H9 (cell line): ENCODE measurements at regions not wholly inside any gene's neighbourhood (a gene's known extent, or its start where the extent isn't known, plus 50 kb on each side); places are given as distances from the start of the nearest gene placed in this dataset.

Experiments used
- DNase-seq: peaks from one replicate; pipeline ENCODE4 v3.0.0-alpha.2; 2017
- H2AFZ ChIP-seq: one replicate; pipeline ENCODE4 v1.6.1; 2013; ENCODE audit warnings: mild to moderate bottlenecking, low read length, control low read depth, moderate library complexity
- H2AK5ac ChIP-seq: 2 replicates; pipeline ENCODE4 v1.6.1; 2013; ENCODE audit warnings: low read length, control low read depth, mixed read lengths; ENCODE audit not compliant: insufficient read length
- H2BK120ac ChIP-seq: one replicate; pipeline ENCODE4 v1.6.1; 2013; ENCODE audit warnings: low read depth, mild to moderate bottlenecking, low read length, control low read depth, inconsistent platforms; ENCODE audit not compliant: poor library complexity, severe bottlenecking
- H2BK12ac ChIP-seq: 2 replicates; pipeline ENCODE4 v1.6.1; 2013; ENCODE audit warnings: low read length, control low read depth, mixed read lengths, low read depth; ENCODE audit not compliant: insufficient read length
- H2BK15ac ChIP-seq: 2 replicates; pipeline ENCODE4 v1.6.1; 2013; ENCODE audit warnings: low read depth, low read length, control low read depth
- H2BK20ac ChIP-seq: one replicate; pipeline ENCODE4 v1.6.1; 2013; ENCODE audit warnings: low read depth, mild to moderate bottlenecking, low read length, control low read depth, inconsistent platforms; ENCODE audit not compliant: poor library complexity, severe bottlenecking
- H2BK5ac ChIP-seq: 2 replicates; pipeline ENCODE4 v1.6.1; 2013; ENCODE audit warnings: low read length, control low read depth, mixed read lengths; ENCODE audit not compliant: insufficient read length
- H3K14ac ChIP-seq: 2 replicates; pipeline ENCODE4 v1.6.1; 2013; ENCODE audit warnings: low read length, control low read depth; ENCODE audit not compliant: insufficient read depth
- H3K18ac ChIP-seq: 2 replicates; pipeline ENCODE4 v1.6.1; 2013; ENCODE audit warnings: low read depth, mild to moderate bottlenecking, mixed read lengths, low read length, control low read depth; ENCODE audit not compliant: insufficient read length
- H3K23ac ChIP-seq: 2 replicates; pipeline ENCODE4 v1.6.1; 2013; ENCODE audit warnings: low read length, control low read depth, mixed read lengths, low read depth; ENCODE audit not compliant: insufficient read length
- H3K23me2 ChIP-seq: 2 replicates; pipeline ENCODE4 v1.6.1; 2013; ENCODE audit warnings: low read depth, mild to moderate bottlenecking, mixed read lengths, low read length, control low read depth; ENCODE audit not compliant: insufficient read length, poor library complexity, severe bottlenecking
- H3K27ac ChIP-seq: 2 replicates; pipeline ENCODE4 v1.5.1; 2013; ENCODE audit warnings: low read length, control low read depth, mixed read lengths, low read depth; ENCODE audit not compliant: insufficient read length
- H3K27me3 ChIP-seq: 2 replicates; pipeline ENCODE4 v1.6.1; 2013; ENCODE audit warnings: low read length, control low read depth, inconsistent platforms; ENCODE audit not compliant: insufficient read depth
- H3K4ac ChIP-seq: 2 replicates; pipeline ENCODE4 v1.6.1; 2013; ENCODE audit warnings: low read depth, mild to moderate bottlenecking, control low read depth, inconsistent platforms, low read length, moderate library complexity
- H3K4me1 ChIP-seq: 2 replicates; pipeline ENCODE4 v1.6.1; 2013; ENCODE audit warnings: low read length, control low read depth, inconsistent platforms; ENCODE audit not compliant: insufficient read depth
- H3K4me2 ChIP-seq: 2 replicates; pipeline ENCODE4 v1.6.1; 2013; ENCODE audit warnings: low read length, control low read depth, mixed read lengths; ENCODE audit not compliant: insufficient read length, insufficient read depth
- H3K56ac ChIP-seq: 2 replicates; pipeline ENCODE4 v1.6.1; 2013; ENCODE audit warnings: low read depth, mild to moderate bottlenecking, mixed read lengths, low read length, control low read depth; ENCODE audit not compliant: insufficient read length
- H3K79me1 ChIP-seq: 2 replicates; pipeline ENCODE4 v1.6.1; 2013; ENCODE audit warnings: low read depth, mild to moderate bottlenecking, moderate library complexity, low read length, control low read depth, inconsistent platforms; ENCODE audit not compliant: insufficient read depth, poor library complexity, severe bottlenecking
- H3K79me2 ChIP-seq: 2 replicates; pipeline ENCODE4 v1.6.1; 2013; ENCODE audit warnings: low read length, control low read depth, inconsistent platforms; ENCODE audit not compliant: insufficient read depth
- H3K9ac ChIP-seq: 2 replicates; pipeline ENCODE4 v1.6.1; 2013; ENCODE audit warnings: low read length, control low read depth, mixed read lengths; ENCODE audit not compliant: insufficient read length; ENCODE audit errors: extremely low read depth
- H3K9me3 ChIP-seq: one replicate; pipeline ENCODE4 v1.6.1; 2013; ENCODE audit warnings: low read depth, low read length, inconsistent platforms; ENCODE audit not compliant: control insufficient read depth
- H3T11ph ChIP-seq: one replicate; pipeline ENCODE4 v1.6.1; 2013; ENCODE audit warnings: mild to moderate bottlenecking, low read length, control low read depth, inconsistent platforms
- H4K20me1 ChIP-seq: one replicate; pipeline ENCODE4 v1.6.1; 2013; ENCODE audit not compliant: control insufficient read depth, insufficient read length, insufficient read depth
- H4K5ac ChIP-seq: 2 replicates; pipeline ENCODE4 v1.6.1; 2013; ENCODE audit warnings: low read depth, mild to moderate bottlenecking, mixed read lengths, low read length, control low read depth; ENCODE audit not compliant: insufficient read length
- H4K8ac ChIP-seq: replicated peaks from 2 replicates; pipeline ENCODE4 v1.6.1; 2013; ENCODE audit warnings: low read length, control low read depth, mixed read lengths, low read depth; ENCODE audit not compliant: insufficient read length
- H4K91ac ChIP-seq: 2 replicates; pipeline ENCODE4 v1.6.1; 2013; ENCODE audit warnings: low read depth, mild to moderate bottlenecking, moderate library complexity, mixed read lengths, low read length, control low read depth; ENCODE audit not compliant: insufficient read length
- H3K27ac Mint-ChIP-seq, 3 experiments: 2 replicates in 2 of 3; 3 replicates in 1 of 3; pipeline ENCODE4 v1.8.0; 2020 to 2021; ENCODE audit warnings: mixed read lengths in 3 of 3, mild to moderate bottlenecking in 1 of 3, moderate library complexity in 1 of 3
- H3K27me3 Mint-ChIP-seq: 2 replicates; pipeline ENCODE4 v1.8.0; 2021; ENCODE audit warnings: low read depth, mild to moderate bottlenecking, moderate library complexity, mixed read lengths
- H3K36me3 Mint-ChIP-seq, 3 experiments: 2 replicates in 2 of 3; 3 replicates in 1 of 3; pipeline ENCODE4 v1.8.0; 2020 to 2021; ENCODE audit warnings: low read depth in 3 of 3, mixed read lengths in 3 of 3; ENCODE audit not compliant: insufficient read depth in 1 of 3
- H3K4me1 Mint-ChIP-seq, 2 experiments: 2 replicates each; pipeline ENCODE4 v1.8.0; 2020; ENCODE audit warnings: mixed read lengths in 2 of 2
- H3K4me3 Mint-ChIP-seq, 2 experiments: 2 replicates in 1 of 2; 3 replicates in 1 of 2; pipeline ENCODE4 v1.8.0; 2020 to 2021; ENCODE audit warnings: mild to moderate bottlenecking in 2 of 2, mixed read lengths in 2 of 2, moderate library complexity in 1 of 2
- H3K9me3 Mint-ChIP-seq, 2 experiments: 2 replicates in 1 of 2; 3 replicates in 1 of 2; pipeline ENCODE4 v1.8.0; 2020; ENCODE audit warnings: mild to moderate bottlenecking in 2 of 2, mixed read lengths in 2 of 2, moderate library complexity in 1 of 2
- CTCF ChIP-seq: fragments of 200-600 bp; sonication (generic); conservative IDR thresholded peaks from 3 replicates; pipeline ENCODE4 v1.8.0; 2021; ENCODE audit warnings: antibody characterized with exemption, mild to moderate bottlenecking
- WGBS: extraction: QIAGEN DNeasy Blood & Tissue Kit; methylation state at CpG from one replicate; pipeline ENCODE4 v1.1.7; 2013; ENCODE audit warnings: missing lambda C conversion rate, low lambda C conversion rate, mixed read lengths; ENCODE audit not compliant: insufficient read length; ENCODE audit errors: extremely low coverage; 5-methylcytosine and 5-hydroxymethylcytosine counted together

GRCh38 chr9:107170801-107171200 lies 112.3 kb upstream of the RAD23B start:
- H3K9ac ChIP-seq, result no peak overlapping the region
- peaks cover 0 to 3% (median 0%) of the 10 kb centered on the region in 3 experiments; a peak in 1 of 7 replicates for H3K36me3 Mint-ChIP-seq

More at GRCh38 chr9:107170801-107171200, 112.3 kb upstream of the RAD23B start:
- Mint-ChIP-seq H3K9me3 (peaks cover 0 to 2% of the 10 kb centered on the region in 2 experiments; a peak in 2 of 5 replicates), H3K27ac (no peak overlapping the region), H3K4me1 (peaks cover 2 to 3% of the 10 kb centered on the region in 2 experiments; a peak in 1 of 4 replicates), H3K27me3 (no peaks in the 10 kb centered on the region; the same call in 1 of the 2 replicates), H3K4me3 (no peak overlapping the region)
- Histone ChIP-seq H4K5ac (no peak overlapping the region), H2AK5ac (no peak overlapping the region), H3K18ac (no peak overlapping the region), H3K23ac (no peak overlapping the region), H2BK5ac (no peak overlapping the region), H2BK12ac (no peak overlapping the region), H4K20me1 (no peaks in the 10 kb centered on the region), H3K27me3 (no peaks in the 10 kb centered on the region), H3K56ac (no peak overlapping the region), H2BK120ac (no peak overlapping the region), H4K91ac (no peak overlapping the region), H3K79me1 (no peaks in the 10 kb centered on the region), H3T11ph (no peak overlapping the region), H4K8ac (no peak overlapping the region), H2AFZ (no peak overlapping the region), H2BK15ac (no peak overlapping the region), H3K4me2 (no peak overlapping the region), H3K9me3 (no peaks in the 10 kb centered on the region), H3K14ac (no peak overlapping the region), H3K23me2 (no peaks in the 10 kb centered on the region), H3K4ac (no peak overlapping the region), H3K79me2 (no peaks in the 10 kb centered on the region), H3K4me1 (no peaks in the 10 kb centered on the region), H2BK20ac (no peak overlapping the region), H3K27ac (no peak overlapping the region)
- TF ChIP-seq CTCF, result no peak
- no CpG with 5 or more reads among the region's 5 CpGs for WGBS
- DNase-seq, result no peak
